HG02852 (cell line): ENCODE measurements at regions not wholly inside any gene's neighbourhood (a gene's known extent, or its start where the extent isn't known, plus 50 kb on each side); places are given as distances from the start of the nearest gene placed in this dataset.

Experiments
- ATAC-seq: cut with Tn5 transposase; IDR thresholded peaks from one replicate; pipeline ENCODE4 v1.9.1; 2021; ENCODE audit warnings: mild to moderate bottlenecking, moderate library complexity; ENCODE audit not compliant: unreplicated experiment

- ATAC-seq: no peak
Observed at GRCh38 chr14:29264865-29265264, 498.3 kb downstream of the FOXG1 start.

GRCh38 chr14:29265852-29266251 lies 499.3 kb downstream of the FOXG1 start:
- no peak for ATAC-seq

DNA sequence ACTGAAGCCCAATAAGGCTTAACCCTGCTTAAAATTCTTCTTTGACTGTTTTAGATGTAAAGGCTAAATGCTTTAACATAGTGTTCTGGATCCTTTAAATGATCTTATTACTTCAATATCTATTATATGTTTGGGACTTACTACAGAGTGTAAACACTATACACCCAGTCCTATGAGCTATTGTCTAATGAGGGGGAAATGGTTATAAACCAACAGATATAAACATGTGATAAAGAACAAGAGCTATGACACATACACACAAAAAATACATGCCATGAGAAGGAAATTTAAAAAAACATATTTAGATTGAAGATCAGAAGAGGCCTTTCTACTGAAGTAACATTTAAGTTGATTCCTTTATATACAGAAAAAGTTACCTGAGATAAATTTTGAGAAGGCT lies 505.1 kb downstream of the FOXG1 start:
- ATAC-seq: no peak

- ATAC-seq: no peak
Observed at GRCh38 chr14:29273513-29273912, 506.9 kb downstream of the FOXG1 start.

- no peak for ATAC-seq
Observed at GRCh38 chr14:29274890-29275596, 508.5 kb downstream of the FOXG1 start.

- no peak for ATAC-seq
Observed at GRCh38 chr14:29278301-29279263, 512.0 kb downstream of the FOXG1 start.

DNA sequence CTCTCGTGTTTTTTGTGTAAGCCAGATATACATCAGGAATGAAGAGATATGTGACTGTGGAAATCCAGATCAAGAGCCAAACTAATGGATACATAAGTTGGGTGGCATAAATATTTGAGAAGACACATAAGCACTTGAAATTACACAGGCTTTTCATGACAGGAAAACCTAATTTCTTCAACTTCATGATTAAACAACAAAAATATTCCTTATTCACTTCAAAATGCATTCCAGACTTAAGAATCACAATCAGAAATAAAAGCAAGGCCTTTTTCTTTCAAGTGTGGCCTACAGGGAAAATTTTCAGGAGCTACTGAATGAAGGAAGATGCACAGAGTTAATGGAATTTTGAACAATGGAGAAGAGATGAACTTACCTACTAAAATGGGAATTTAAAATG lies 515.6 kb downstream of the FOXG1 start:
- ATAC-seq: no peak

GRCh38 chr14:29290441-29290840 lies 523.9 kb downstream of the FOXG1 start:
- ATAC-seq: no peak

DNA sequence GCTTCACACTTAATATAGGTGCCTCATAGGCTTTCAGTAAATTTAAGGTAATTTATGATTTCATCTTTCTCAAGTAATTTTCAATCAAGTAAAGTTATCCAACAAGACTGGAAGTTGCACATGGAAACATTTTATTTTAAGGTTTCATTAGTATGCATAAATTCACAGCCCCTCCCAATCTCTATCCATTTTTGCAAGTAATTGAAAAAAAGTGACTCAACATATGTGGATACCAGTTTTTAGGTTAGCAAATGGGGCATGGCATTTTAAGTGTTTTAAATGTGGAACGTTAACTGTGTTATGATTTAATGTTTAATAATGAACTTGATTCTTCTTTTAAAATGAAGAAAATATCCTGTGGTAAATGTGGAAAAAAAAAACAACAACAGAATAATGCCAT lies 532.8 kb downstream of the FOXG1 start:
- ATAC-seq: no peak

- ATAC-seq: no peak
Observed at GRCh38 chr14:29301571-29301970, 535.0 kb downstream of the FOXG1 start.

GRCh38 chr14:29310210-29310609 lies 543.6 kb downstream of the FOXG1 start:
- ATAC-seq: no peak

GRCh38 chr14:29310757-29311156 lies 544.2 kb downstream of the FOXG1 start:
- ATAC-seq: no peak

DNA sequence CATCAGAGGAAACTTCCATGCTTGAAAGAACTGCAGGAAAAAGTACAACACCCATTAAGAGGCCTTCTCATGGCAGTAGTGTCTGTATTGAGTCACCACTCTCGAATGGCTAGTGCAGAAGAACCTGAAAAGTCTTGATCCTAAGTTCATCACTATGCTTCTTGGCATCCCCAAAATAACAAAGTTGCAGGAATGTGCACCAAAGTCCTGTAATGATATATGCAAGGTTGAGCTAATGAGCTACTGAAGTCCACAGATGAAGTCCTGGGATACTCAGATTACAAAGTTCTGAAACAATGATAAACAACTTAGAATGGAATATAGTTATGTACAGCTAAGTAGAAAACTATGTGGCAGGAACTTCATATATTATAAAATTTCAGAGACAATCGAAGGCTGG lies 545.4 kb downstream of the FOXG1 start:
- no peak for ATAC-seq

DNA sequence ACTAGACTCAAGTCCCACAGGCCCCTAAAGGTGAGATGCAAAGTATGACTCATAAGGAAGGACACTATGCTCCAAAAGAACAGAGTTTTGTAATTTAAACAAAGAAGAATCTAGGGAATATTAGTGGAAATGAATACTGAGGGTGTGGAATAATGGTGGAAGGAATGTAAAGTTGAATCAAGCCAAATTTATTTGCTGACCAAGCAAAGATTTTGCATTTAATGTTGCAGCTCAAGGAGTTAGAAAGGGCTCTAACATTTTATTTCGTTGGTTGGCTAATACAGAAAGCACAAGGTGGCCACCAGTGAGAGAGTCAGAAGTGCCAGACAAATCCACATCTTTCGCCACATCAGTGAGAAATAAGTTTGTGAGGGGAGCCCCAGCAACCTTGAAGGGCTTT lies 550.3 kb downstream of the FOXG1 start:
- ATAC-seq: no peak

GRCh38 chr14:29317423-29317822 lies 550.8 kb downstream of the FOXG1 start:
- ATAC-seq: no peak

DNA sequence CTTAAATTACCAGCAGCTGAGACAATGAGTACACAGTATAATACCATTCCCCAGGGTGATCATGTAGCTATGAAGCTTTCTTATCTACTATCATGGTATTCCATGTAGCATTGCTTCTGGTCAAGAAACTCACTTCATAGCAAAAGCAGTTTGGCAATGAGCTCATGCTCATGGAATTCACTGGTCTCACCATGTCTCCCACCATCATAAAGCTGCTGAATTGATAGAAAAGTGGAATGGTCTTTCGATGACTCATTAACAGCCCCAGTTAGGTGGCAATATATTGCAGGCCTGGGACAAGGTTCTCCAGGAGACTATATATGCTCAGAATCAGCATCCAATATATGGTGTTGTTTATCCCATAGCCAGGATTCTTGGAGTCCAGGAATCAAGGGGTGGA lies 553.7 kb downstream of the FOXG1 start:
- no peak for ATAC-seq

DNA sequence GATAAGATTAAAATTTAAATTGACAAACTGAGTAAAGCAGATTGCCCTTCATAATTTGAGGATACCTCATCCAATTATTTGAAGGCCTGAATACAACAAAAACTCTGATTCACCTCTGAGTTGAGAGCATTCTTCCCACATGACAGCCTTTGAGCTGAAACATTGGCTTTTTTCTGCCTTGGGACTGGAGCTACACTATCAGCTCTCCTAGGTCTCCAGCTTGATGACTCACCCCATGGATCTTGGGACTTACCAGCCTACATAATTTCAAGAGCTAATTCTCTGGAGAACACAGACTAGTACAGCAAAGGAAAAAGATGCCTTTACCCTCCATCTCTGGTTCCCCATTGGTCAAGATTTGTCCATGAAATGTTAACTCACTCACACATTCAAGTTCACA lies 555.1 kb downstream of the FOXG1 start:
- ATAC-seq: no peak

- no peak for ATAC-seq
Observed at GRCh38 chr14:29339494-29340172, 573.0 kb downstream of the FOXG1 start.

DNA sequence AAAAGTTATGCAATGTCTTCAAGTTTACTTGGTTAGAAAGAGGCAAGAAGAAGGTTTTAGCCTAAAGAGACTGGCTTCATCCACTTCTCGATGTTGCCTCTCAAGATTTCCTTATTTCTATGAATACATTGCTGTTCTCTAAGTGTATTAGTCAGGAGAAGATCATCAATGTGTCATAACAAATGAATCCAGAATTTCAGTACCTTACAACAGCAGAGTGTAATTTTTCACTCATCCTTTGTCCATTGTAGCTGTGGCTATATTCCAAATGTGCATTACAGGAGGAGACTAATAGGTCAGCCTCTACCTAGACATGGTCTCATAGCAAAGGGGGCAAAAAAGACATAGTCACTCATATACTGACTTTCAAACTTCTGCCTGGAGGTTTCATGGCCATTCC lies 579.1 kb downstream of the PRKD1 start:
- no peak for ATAC-seq

DNA sequence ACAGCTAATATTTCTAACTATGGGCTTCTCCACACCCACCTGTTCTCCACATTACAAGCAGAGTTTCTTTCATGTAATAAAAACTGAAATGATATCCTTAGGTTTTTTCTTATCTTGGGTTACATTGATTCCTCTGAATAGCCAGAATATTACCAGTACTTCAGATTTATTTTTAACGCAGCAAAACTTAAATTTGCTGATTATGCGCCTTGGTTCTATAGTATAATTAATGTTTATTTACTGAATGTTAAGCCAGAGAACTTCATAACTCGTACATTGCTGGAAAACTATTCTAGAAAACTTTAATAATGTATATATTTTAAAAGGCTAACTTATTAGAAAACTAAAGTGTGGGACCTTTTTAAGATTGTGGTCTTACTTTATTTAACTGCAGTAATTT lies 577.2 kb downstream of the PRKD1 start:
- ATAC-seq: no peak

DNA sequence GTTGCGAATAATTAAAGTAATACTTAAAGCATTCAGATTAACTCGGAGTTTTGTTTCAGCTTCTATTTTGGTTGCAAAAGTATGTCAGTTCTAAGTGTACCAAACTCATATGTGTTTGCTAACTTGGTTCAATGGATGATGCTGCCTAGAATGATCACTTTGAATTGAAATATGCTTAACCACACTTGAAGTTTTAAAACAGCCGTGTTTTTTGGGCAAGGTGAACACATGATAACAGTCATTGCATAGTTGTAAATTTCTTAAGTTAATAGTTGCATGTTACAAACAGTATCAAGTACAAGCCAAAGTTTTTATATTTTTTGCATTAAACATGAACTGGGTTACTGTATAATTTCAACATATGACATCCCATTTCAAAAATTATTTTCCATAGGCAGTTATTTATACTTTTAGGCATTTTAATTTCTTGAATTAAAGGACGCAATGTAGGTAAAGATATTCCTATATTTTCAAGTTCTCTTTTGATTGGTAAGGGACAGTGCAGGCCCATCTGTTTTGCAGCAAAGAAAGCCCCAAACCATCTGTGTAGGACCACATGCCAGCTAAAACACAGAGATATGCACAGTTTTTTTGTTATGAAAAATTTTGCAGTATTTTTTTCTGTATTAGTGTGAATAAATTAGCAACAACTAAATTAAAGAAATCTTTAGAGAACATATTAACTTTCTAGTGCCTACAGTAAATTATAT lies 575.5 kb downstream of the PRKD1 start:
- no peak for ATAC-seq
